HG03558 (cell line): ENCODE measurements at regions not wholly inside any gene's neighbourhood (a gene's known extent, or its start where the extent isn't known, plus 50 kb on each side); places are given as distances from the start of the nearest gene placed in this dataset.

ENCODE experiments used
- ATAC-seq: cut with Tn5 transposase; IDR thresholded peaks from one replicate; pipeline ENCODE4 v1.9.1; 2021; ENCODE audit warnings: moderate number of reproducible peaks; ENCODE audit not compliant: unreplicated experiment; ENCODE audit errors: extremely low read depth

GRCh38 chr18:39741755-39742466, 2176.3 kb upstream of the CELF4 start:
- ATAC-seq, result no peak

- no peak for ATAC-seq
Observed at GRCh38 chr18:39737869-39738268, 2172.3 kb upstream of the CELF4 start.

GRCh38 chr18:39732918-39733317, 2167.3 kb upstream of the CELF4 start:
- no peak for ATAC-seq

GRCh38 chr18:39730606-39731005, 2165.0 kb upstream of the CELF4 start:
- no peak for ATAC-seq

GRCh38 chr18:39724652-39725051, 2159.1 kb upstream of the CELF4 start:
- no peak for ATAC-seq

GRCh38 chr18:39721712-39722111, 2156.1 kb upstream of the CELF4 start:
- no peak for ATAC-seq

GRCh38 chr18:39713961-39714360, 2148.4 kb upstream of the CELF4 start:
- ATAC-seq, result no peak

GRCh38 chr18:39711701-39712100, 2146.1 kb upstream of the CELF4 start:
- no peak for ATAC-seq

GRCh38 chr18:39705362-39705761, 2139.8 kb upstream of the CELF4 start:
- no peak for ATAC-seq

- ATAC-seq, result no peak
Observed at GRCh38 chr18:39702888-39703287, 2137.3 kb upstream of the CELF4 start.

- ATAC-seq, result no peak
Observed at GRCh38 chr18:39701839-39702238, 2136.2 kb upstream of the CELF4 start.

GRCh38 chr18:39701055-39701783, 2135.6 kb upstream of the CELF4 start:
- no peak for ATAC-seq

GRCh38 chr18:39699340-39699964, 2133.9 kb upstream of the CELF4 start:
- ATAC-seq, result no peak

GRCh38 chr18:39698436-39698835, 2132.8 kb upstream of the CELF4 start:
- ATAC-seq, result no peak

- ATAC-seq, result no peak
Observed at GRCh38 chr18:39693359-39693758, 2127.8 kb upstream of the CELF4 start.

- no peak for ATAC-seq
Observed at GRCh38 chr18:39692367-39693015, 2126.9 kb upstream of the CELF4 start.

- no peak for ATAC-seq
Observed at GRCh38 chr18:39685303-39685902, 2119.8 kb upstream of the CELF4 start.

GRCh38 chr18:39681061-39681460, 2115.5 kb upstream of the CELF4 start:
- ATAC-seq, result no peak

- ATAC-seq, result no peak
Observed at GRCh38 chr18:39675906-39676305, 2110.3 kb upstream of the CELF4 start.

GRCh38 chr18:39675368-39675767, 2109.8 kb upstream of the CELF4 start:
- no peak for ATAC-seq

- ATAC-seq, result no peak
Observed at GRCh38 chr18:39672171-39672570, 2106.6 kb upstream of the CELF4 start.
